ENCODE measurements at regions not wholly inside any gene's neighbourhood (a gene's known extent, or its start where the extent isn't known, plus 50 kb on each side); places are given as distances from the start of the nearest gene placed in this dataset.

DNA sequence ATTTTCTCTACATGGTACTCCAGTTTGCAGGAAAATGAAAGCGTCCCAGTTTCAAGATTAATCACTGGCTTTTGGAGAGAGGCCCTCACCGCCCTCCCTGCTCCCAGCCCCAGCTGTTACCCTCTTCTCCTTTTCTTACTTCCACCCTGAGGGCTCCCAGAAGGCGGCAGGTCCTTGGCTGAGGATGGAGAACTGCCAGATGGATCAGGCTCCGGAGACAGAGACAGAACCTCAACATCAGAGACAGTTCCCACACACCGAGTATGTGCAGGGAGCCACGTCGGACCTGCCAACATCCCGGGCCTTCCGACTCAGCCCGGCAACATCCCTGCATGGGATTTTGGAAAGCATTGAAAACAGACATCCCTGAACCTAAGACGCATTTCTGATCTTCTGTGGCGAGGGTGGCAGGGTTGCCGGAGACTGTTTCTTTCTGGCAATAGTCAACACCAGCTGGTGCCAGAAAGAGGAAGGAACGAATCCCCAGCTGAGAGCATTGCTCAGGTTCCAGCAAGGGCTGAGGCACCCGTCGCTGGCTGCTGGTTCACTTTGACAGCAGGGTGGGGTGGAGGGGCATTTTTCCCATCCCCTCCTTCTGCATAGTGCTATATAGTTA is 467.1 kb downstream of the MIAT start:
- Histone ChIP-seq H3K4me3 (no peak overlapping the region), H3K4me1 (ENCODE audit: low read depth) (peaks cover 11% of the 10 kb centered on the region), H3K27me3 (peaks cover 7% of the 10 kb centered on the region), H3K9me3 (ENCODE audit: low read depth) (no peaks in the 10 kb centered on the region), H3K27ac (no peak overlapping the region), H3K36me3 (no peaks in the 10 kb centered on the region)
- TF ChIP-seq, protein P1, sequence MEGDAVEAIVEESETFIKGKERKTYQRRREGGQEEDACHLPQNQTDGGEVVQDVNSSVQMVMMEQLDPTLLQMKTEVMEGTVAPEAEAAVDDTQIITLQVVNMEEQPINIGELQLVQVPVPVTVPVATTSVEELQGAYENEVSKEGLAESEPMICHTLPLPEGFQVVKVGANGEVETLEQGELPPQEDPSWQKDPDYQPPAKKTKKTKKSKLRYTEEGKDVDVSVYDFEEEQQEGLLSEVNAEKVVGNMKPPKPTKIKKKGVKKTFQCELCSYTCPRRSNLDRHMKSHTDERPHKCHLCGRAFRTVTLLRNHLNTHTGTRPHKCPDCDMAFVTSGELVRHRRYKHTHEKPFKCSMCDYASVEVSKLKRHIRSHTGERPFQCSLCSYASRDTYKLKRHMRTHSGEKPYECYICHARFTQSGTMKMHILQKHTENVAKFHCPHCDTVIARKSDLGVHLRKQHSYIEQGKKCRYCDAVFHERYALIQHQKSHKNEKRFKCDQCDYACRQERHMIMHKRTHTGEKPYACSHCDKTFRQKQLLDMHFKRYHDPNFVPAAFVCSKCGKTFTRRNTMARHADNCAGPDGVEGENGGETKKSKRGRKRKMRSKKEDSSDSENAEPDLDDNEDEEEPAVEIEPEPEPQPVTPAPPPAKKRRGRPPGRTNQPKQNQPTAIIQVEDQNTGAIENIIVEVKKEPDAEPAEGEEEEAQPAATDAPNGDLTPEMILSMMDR (IDR thresholded peaks at IDR 0.05; ENCODE audit: low read depth, low read length): no peak
- no peak for DNase-seq (ENCODE audit: low read depth in 1 of 2, low spot score in 1 of 2)

DNA sequence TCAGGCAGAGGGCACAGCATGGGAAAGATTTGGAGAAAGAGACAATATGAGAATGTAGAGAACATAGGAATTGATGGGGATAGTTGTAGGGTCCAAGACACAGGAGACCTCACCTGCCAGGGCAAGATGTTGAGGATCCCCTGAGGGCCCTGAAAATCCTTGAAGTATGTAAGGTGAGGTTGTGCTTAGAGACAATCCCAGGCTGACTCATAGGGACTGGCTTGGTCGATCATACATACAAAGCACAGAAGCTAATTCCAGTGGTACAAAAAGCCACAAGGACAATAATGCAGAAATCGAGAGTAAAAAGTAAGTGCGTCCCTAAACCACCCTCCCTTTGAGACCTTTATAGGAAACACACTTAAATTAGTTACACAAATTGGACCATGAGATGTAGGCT is 468.2 kb downstream of the MIAT start:
- TF ChIP-seq, protein P1 (IDR thresholded peaks at IDR 0.05; ENCODE audit: low read depth, low read length): no peak
- H3K9me3 ChIP-seq (ENCODE audit: low read depth): no peaks in the 10 kb centered on the region
- H3K36me3 ChIP-seq: no peaks in the 10 kb centered on the region
- no peak for DNase-seq (ENCODE audit: low read depth in 1 of 2, low spot score in 1 of 2)
- H3K4me3 ChIP-seq: no peak overlapping the region
- H3K27ac ChIP-seq: no peak overlapping the region
- H3K4me1 ChIP-seq (ENCODE audit: low read depth): peaks cover 11% of the 10 kb centered on the region
- peaks cover 7% of the 10 kb centered on the region for H3K27me3 ChIP-seq

DNA sequence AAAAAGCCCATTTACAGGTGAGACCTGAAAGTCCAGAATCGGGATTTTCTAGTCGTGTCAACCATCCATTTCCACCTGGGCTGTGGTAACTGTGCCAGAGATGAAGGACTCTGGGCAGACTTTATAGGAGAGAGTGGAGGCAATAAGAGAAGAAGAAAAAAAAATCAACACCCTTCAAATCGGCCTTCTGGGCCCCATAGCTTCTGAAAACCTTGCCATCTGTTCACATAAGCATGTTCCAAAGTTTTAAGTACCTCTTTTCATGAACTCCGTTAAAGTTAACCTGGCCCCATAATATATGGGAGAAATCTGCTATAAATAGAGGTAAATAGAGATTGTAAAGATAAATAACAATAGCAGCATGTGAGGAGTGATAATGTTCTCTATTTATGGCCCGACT is 470.5 kb downstream of the MIAT start:
- H3K36me3 ChIP-seq: no peaks in the 10 kb centered on the region
- no peak overlapping the region for H3K4me3 ChIP-seq
- H3K4me1 ChIP-seq (ENCODE audit: low read depth): peaks cover 15% of the 10 kb centered on the region
- no peaks in the 10 kb centered on the region for H3K9me3 ChIP-seq (ENCODE audit: low read depth)
- TF ChIP-seq, protein P1 (IDR thresholded peaks at IDR 0.05; ENCODE audit: low read depth, low read length): no peak
- H3K27me3 ChIP-seq: peaks cover 7% of the 10 kb centered on the region
- DNase-seq (ENCODE audit: low read depth in 1 of 2, low spot score in 1 of 2): no peak
- H3K27ac ChIP-seq: no peak overlapping the region

- TF ChIP-seq, protein P1 (IDR thresholded peaks at IDR 0.05; ENCODE audit: low read depth, low read length): no peak
- Histone ChIP-seq H3K27ac (no peak overlapping the region), H3K9me3 (ENCODE audit: low read depth) (no peaks in the 10 kb centered on the region), H3K4me3 (no peak overlapping the region), H3K27me3 (peaks cover 7% of the 10 kb centered on the region), H3K36me3 (no peaks in the 10 kb centered on the region), H3K4me1 (ENCODE audit: low read depth) (peaks cover 19% of the 10 kb centered on the region)
- DNase-seq (ENCODE audit: low read depth in 1 of 2, low spot score in 1 of 2): peak in 1 of 2 donors; percentile 56
Observed at GRCh38 chr22:27128461-27129085, 471.2 kb downstream of the MIAT start.

DNA sequence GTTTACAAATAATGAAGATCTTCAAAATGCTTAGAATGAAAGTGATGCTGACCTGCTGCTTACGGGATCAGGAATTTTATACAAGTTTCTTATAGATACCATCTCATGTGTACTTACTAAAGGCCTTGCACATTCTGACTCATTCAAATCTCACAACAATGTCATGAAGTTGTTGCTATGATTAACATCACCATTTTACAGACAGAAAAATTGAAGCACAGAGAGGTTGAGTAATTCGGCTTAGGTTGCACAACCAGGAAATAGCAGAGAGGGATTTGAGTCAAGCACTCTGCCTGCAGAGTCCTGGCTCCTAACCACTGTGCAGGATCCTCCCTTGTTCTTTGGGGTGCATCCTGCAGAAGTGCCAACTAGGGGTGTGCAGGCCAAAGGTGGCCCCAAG is 471.9 kb downstream of the MIAT start:
- TF ChIP-seq, protein P1 (IDR thresholded peaks at IDR 0.05; ENCODE audit: low read depth, low read length): no peak
- peaks cover 19% of the 10 kb centered on the region for H3K4me1 ChIP-seq (ENCODE audit: low read depth)
- H3K36me3 ChIP-seq: no peaks in the 10 kb centered on the region
- peak in 1 of 2 donors; percentile 75 for DNase-seq (ENCODE audit: low read depth in 1 of 2, low spot score in 1 of 2)
- no peak overlapping the region for H3K27ac ChIP-seq
- H3K9me3 ChIP-seq (ENCODE audit: low read depth): no peaks in the 10 kb centered on the region
- peaks cover 7% of the 10 kb centered on the region for H3K27me3 ChIP-seq
- H3K4me3 ChIP-seq: no peak overlapping the region

Measured in cardiac muscle cell (in vitro differentiated cells and primary cell).